ENCODE measurements at regions not wholly inside any gene's neighbourhood (a gene's known extent, or its start where the extent isn't known, plus 50 kb on each side); places are given as distances from the start of the nearest gene placed in this dataset.

DNA sequence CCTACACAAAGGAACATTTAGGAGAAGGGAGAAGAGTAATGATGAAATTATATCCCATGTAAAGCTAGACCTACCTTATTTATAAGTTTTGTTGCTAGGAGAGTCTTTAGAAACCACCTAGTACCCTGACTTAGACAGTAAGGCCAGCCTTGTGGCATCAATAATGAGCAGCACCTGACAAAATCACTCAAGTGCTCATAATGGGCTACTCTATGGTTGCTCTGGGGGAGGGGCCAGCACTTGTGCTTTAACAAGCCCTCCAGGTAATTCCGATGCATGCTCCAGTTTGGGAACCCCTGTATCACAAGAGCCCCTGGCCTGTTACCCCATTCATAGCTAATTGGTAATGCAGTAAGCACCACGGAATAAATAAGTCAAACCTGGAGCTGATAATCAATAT lies 102.9 kb upstream of the ALK start:
- ChIA-PET POLR2A (no interaction called here), CTCF (interaction anchor here (0.6 to 1.0 kb wide), 2 partner anchors 101 to 142 kb away, joined by 3 read pairs; no protein-coding TSS in a partner anchor)
- ATAC-seq (no peak), DNase-seq (ENCODE audit: low read depth, low spot score) (no peak)
- Histone ChIP-seq H3K27me3 (ENCODE audit: control insufficient read depth, insufficient read depth, low read length) (peaks cover 15% of the 10 kb centered on the region), H3K9me3 (ENCODE audit: control insufficient read depth, insufficient read depth, low read depth, low read length) (no peaks in the 10 kb centered on the region), H3K36me3 (ENCODE audit: control insufficient read depth, insufficient read depth, low read length) (no peaks in the 10 kb centered on the region), H3K4me3 (ENCODE audit: low read depth in 2 of 2, low read length in 2 of 2) (no peak overlapping the region), H3K4me1 (ENCODE audit: control insufficient read depth, insufficient read depth, low read length) (no peaks in the 10 kb centered on the region), H3K27ac (ENCODE audit: low read length) (no peak overlapping the region)
- TF ChIP-seq, protein P1, sequence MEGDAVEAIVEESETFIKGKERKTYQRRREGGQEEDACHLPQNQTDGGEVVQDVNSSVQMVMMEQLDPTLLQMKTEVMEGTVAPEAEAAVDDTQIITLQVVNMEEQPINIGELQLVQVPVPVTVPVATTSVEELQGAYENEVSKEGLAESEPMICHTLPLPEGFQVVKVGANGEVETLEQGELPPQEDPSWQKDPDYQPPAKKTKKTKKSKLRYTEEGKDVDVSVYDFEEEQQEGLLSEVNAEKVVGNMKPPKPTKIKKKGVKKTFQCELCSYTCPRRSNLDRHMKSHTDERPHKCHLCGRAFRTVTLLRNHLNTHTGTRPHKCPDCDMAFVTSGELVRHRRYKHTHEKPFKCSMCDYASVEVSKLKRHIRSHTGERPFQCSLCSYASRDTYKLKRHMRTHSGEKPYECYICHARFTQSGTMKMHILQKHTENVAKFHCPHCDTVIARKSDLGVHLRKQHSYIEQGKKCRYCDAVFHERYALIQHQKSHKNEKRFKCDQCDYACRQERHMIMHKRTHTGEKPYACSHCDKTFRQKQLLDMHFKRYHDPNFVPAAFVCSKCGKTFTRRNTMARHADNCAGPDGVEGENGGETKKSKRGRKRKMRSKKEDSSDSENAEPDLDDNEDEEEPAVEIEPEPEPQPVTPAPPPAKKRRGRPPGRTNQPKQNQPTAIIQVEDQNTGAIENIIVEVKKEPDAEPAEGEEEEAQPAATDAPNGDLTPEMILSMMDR (IDR thresholded peaks at IDR 0.05) = no peak
- no peak for TF ChIP-seq SIN3A (IDR thresholded peaks at IDR 0.05; ENCODE audit: borderline replicate concordance, insufficient read depth, low read depth, low read length)
- TF ChIP-seq TCF7L2 (IDR thresholded peaks at IDR 0.05; ENCODE audit: low read depth, low read length) = no peak
- no peak for TF ChIP-seq POLR2AphosphoS5 (IDR thresholded peaks at IDR 0.05; ENCODE audit: low read depth, low read length)
- TF ChIP-seq, protein P2, sequence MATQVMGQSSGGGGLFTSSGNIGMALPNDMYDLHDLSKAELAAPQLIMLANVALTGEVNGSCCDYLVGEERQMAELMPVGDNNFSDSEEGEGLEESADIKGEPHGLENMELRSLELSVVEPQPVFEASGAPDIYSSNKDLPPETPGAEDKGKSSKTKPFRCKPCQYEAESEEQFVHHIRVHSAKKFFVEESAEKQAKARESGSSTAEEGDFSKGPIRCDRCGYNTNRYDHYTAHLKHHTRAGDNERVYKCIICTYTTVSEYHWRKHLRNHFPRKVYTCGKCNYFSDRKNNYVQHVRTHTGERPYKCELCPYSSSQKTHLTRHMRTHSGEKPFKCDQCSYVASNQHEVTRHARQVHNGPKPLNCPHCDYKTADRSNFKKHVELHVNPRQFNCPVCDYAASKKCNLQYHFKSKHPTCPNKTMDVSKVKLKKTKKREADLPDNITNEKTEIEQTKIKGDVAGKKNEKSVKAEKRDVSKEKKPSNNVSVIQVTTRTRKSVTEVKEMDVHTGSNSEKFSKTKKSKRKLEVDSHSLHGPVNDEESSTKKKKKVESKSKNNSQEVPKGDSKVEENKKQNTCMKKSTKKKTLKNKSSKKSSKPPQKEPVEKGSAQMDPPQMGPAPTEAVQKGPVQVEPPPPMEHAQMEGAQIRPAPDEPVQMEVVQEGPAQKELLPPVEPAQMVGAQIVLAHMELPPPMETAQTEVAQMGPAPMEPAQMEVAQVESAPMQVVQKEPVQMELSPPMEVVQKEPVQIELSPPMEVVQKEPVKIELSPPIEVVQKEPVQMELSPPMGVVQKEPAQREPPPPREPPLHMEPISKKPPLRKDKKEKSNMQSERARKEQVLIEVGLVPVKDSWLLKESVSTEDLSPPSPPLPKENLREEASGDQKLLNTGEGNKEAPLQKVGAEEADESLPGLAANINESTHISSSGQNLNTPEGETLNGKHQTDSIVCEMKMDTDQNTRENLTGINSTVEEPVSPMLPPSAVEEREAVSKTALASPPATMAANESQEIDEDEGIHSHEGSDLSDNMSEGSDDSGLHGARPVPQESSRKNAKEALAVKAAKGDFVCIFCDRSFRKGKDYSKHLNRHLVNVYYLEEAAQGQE (IDR thresholded peaks at IDR 0.05; ENCODE audit: insufficient read depth in 1 of 2, low read depth in 2 of 2, low read length in 1 of 2) = no peak
- in situ Hi-C loops (cut with HindIII; ENCODE audit: low pct_unique_long_range_greater_than_20kb, low sequenced_read_pairs) (no loop called here), intact Hi-C loops (cut with micrococcal nuclease; ENCODE audit: unreplicated experiment) (no loop called here)
- BruUV-seq (replicated peaks) = no TSS peak

DNA sequence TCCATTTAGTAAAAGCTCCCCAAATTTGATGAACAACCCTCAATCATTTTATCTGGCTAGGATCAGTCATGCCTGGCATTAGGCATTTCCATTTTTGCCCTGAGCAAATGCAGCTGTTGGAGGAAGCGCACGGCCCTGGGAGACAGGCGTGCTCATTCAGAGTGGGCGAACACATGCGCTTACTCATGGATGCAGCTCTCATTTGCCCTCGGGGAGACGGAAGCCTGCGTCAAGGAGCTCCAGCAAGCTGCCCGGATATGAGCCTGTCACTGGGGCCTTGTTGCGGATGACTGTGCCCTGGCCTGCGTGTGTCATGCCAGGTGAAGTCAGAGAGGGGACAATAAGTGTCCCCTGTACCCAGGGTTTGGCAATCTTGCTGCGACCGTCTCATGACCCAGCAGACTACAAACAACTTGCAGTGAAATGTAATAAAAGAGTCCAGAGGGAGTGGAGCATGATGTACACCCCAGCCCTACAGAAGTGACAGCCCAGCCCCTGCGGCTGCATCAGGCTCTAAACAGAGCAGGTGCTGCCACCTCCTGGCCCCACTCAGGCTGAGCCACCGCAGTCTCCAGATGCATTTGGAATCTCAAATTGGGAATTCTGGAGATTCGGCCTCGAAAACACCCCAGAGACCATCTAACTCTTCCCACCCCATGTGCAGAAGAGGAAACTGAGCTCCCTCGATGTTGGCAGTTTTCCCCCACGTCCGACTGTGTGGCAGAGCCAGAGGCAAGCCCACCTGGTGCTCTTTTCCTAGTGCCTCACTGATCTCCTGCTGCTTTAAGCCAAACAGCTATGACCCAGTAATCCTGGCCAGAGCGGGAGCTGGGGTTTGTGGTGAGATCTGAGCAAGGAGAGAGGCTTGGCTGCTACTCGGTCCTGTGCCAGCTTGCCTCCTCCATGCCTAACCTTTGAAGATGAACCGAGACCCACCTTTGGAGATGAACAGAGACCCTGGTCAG lies 105.0 kb upstream of the ALK start:
- TF ChIP-seq, protein P1 (IDR thresholded peaks at IDR 0.05) = peak; percentile 80
- TF ChIP-seq POLR2AphosphoS5 (IDR thresholded peaks at IDR 0.05; ENCODE audit: low read depth, low read length) (no peak), TCF7L2 (IDR thresholded peaks at IDR 0.05; ENCODE audit: low read depth, low read length) (no peak)
- in situ Hi-C loops (cut with HindIII; ENCODE audit: low pct_unique_long_range_greater_than_20kb, low sequenced_read_pairs) = no loop called here
- Histone ChIP-seq H3K9me3 (ENCODE audit: control insufficient read depth, insufficient read depth, low read depth, low read length) (no peaks in the 10 kb centered on the region), H3K4me1 (ENCODE audit: control insufficient read depth, insufficient read depth, low read length) (no peaks in the 10 kb centered on the region), H3K27ac (ENCODE audit: low read length) (no peak overlapping the region), H3K27me3 (ENCODE audit: control insufficient read depth, insufficient read depth, low read length) (peaks cover 15% of the 10 kb centered on the region), H3K36me3 (ENCODE audit: control insufficient read depth, insufficient read depth, low read length) (no peaks in the 10 kb centered on the region), H3K4me3 (ENCODE audit: low read depth in 2 of 2, low read length in 2 of 2) (no peak overlapping the region)
- DNase-seq (ENCODE audit: low read depth, low spot score) (peak; percentile 13), ATAC-seq (peak; percentile 95)
- intact Hi-C loops (cut with micrococcal nuclease; ENCODE audit: unreplicated experiment) = loop anchor here (1.0 kb wide), 1 partner anchor 103 kb away; no protein-coding TSS in a partner anchor
- ChIA-PET POLR2A (no interaction called here), CTCF (no interaction called here)
- BruUV-seq (replicated peaks) = no TSS peak

Measured in Panc1 (cell line).